ENCODE measurements at regions not wholly inside any gene's neighbourhood (a gene's known extent, or its start where the extent isn't known, plus 50 kb on each side); places are given as distances from the start of the nearest gene placed in this dataset.

- TF ChIP-seq CTCF (conservative IDR thresholded peaks at IDR 0.05; ENCODE audit: low read length) = no peak
- TF ChIP-seq EZH2phosphoT487 (IDR thresholded peaks at IDR 0.05; ENCODE audit: borderline replicate concordance, low read depth, low read length) = no peak
- H3K4me2 ChIP-seq (ENCODE audit: low read length) = no peak overlapping the region
- BruUV-seq (replicated peaks) = no TSS peak
- no peak for DNase-seq (ENCODE audit: low spot score)
- no peaks in the 10 kb centered on the region for H3K4me1 ChIP-seq (ENCODE audit: insufficient read depth, low read length, poor library complexity, severe bottlenecking)
- intact Hi-C loops (cut with micrococcal nuclease; ENCODE audit: unreplicated experiment) = no loop called here
- H4K20me1 ChIP-seq (ENCODE audit: insufficient read depth, low read length) = no peaks in the 10 kb centered on the region
- H3K9me2 ChIP-seq (ENCODE audit: insufficient read depth, low read length) = no peaks in the 10 kb centered on the region
- ChIA-PET CTCF (ENCODE audit: unreplicated experiment) (no interaction called here), POLR2A (no interaction called here)
- H3K79me2 ChIP-seq (ENCODE audit: insufficient read depth, low read depth, low read length) = no peaks in the 10 kb centered on the region
- no peaks in the 10 kb centered on the region for H3K9me3 ChIP-seq (ENCODE audit: low read length)
- no peaks in the 10 kb centered on the region for H3K36me3 ChIP-seq (ENCODE audit: insufficient read depth, low read length)
- no peak overlapping the region for H2AFZ ChIP-seq (ENCODE audit: low read length)
- no peak overlapping the region for H3K4me3 ChIP-seq (ENCODE audit: low read depth, low read length, poor library complexity, severe bottlenecking)
- H3K27ac ChIP-seq (ENCODE audit: low read depth, low read length, poor library complexity, severe bottlenecking) = no peak overlapping the region
Measured at GRCh38 chr5:175021841-175022625, 297.7 kb downstream of the MSX2 start.

- no peaks in the 10 kb centered on the region for H4K20me1 ChIP-seq (ENCODE audit: insufficient read depth, low read length)
- no peaks in the 10 kb centered on the region for H3K9me3 ChIP-seq (ENCODE audit: low read length)
- H3K4me2 ChIP-seq (ENCODE audit: low read length) = no peak overlapping the region
- no peaks in the 10 kb centered on the region for H3K4me1 ChIP-seq (ENCODE audit: insufficient read depth, low read length, poor library complexity, severe bottlenecking)
- ChIA-PET POLR2A (no interaction called here), CTCF (ENCODE audit: unreplicated experiment) (no interaction called here)
- no peak for DNase-seq (ENCODE audit: low spot score)
- H3K36me3 ChIP-seq (ENCODE audit: insufficient read depth, low read length) = no peaks in the 10 kb centered on the region
- intact Hi-C loops (cut with micrococcal nuclease; ENCODE audit: unreplicated experiment) = no loop called here
- H3K79me2 ChIP-seq (ENCODE audit: insufficient read depth, low read depth, low read length) = no peaks in the 10 kb centered on the region
- no peak for TF ChIP-seq CTCF (conservative IDR thresholded peaks at IDR 0.05; ENCODE audit: low read length)
- no peak for TF ChIP-seq EZH2phosphoT487 (IDR thresholded peaks at IDR 0.05; ENCODE audit: borderline replicate concordance, low read depth, low read length)
- H3K9me2 ChIP-seq (ENCODE audit: insufficient read depth, low read length) = no peaks in the 10 kb centered on the region
- H3K4me3 ChIP-seq (ENCODE audit: low read depth, low read length, poor library complexity, severe bottlenecking) = no peak overlapping the region
- no peak overlapping the region for H2AFZ ChIP-seq (ENCODE audit: low read length)
- H3K27ac ChIP-seq (ENCODE audit: low read depth, low read length, poor library complexity, severe bottlenecking) = no peak overlapping the region
- no TSS peak for BruUV-seq (replicated peaks)
Measured at GRCh38 chr5:175021321-175021720, 296.9 kb downstream of the MSX2 start.

- H2AFZ ChIP-seq (ENCODE audit: low read length) = no peak overlapping the region
- no peaks in the 10 kb centered on the region for H3K36me3 ChIP-seq (ENCODE audit: insufficient read depth, low read length)
- no peaks in the 10 kb centered on the region for H3K79me2 ChIP-seq (ENCODE audit: insufficient read depth, low read depth, low read length)
- no peak for TF ChIP-seq EZH2phosphoT487 (IDR thresholded peaks at IDR 0.05; ENCODE audit: borderline replicate concordance, low read depth, low read length)
- TF ChIP-seq CTCF (conservative IDR thresholded peaks at IDR 0.05; ENCODE audit: low read length) = no peak
- H3K4me2 ChIP-seq (ENCODE audit: low read length) = no peak overlapping the region
- no peak overlapping the region for H3K4me3 ChIP-seq (ENCODE audit: low read depth, low read length, poor library complexity, severe bottlenecking)
- intact Hi-C loops (cut with micrococcal nuclease; ENCODE audit: unreplicated experiment) = no loop called here
- POLR2A ChIA-PET = interaction anchor here (0.7 kb wide), 1 partner anchor 810 kb away, joined by 3 read pairs; no protein-coding TSS in a partner anchor
- CTCF ChIA-PET (ENCODE audit: unreplicated experiment) = no interaction called here
- no peaks in the 10 kb centered on the region for H3K9me3 ChIP-seq (ENCODE audit: low read length)
- no TSS peak for BruUV-seq (replicated peaks)
- no peaks in the 10 kb centered on the region for H3K9me2 ChIP-seq (ENCODE audit: insufficient read depth, low read length)
- H3K4me1 ChIP-seq (ENCODE audit: insufficient read depth, low read length, poor library complexity, severe bottlenecking) = no peaks in the 10 kb centered on the region
- H4K20me1 ChIP-seq (ENCODE audit: insufficient read depth, low read length) = no peaks in the 10 kb centered on the region
- no peak for DNase-seq (ENCODE audit: low spot score)
- H3K27ac ChIP-seq (ENCODE audit: low read depth, low read length, poor library complexity, severe bottlenecking) = no peak overlapping the region
Measured at GRCh38 chr5:175015028-175015685, 290.8 kb downstream of the MSX2 start.
